SHP77 (cell line): ENCODE measurements at regions not wholly inside any gene's neighbourhood (a gene's known extent, or its start where the extent isn't known, plus 50 kb on each side); places are given as distances from the start of the nearest gene placed in this dataset.

Experiments
- DNase-seq, 2 experiments: peaks; one replicate each; lab custom pipeline; 2025; lab: John Stamatoyannopoulos, UW

GRCh38 chr10:104576611-104577010 is 64.5 kb upstream of the SORCS3 start:
- no peak for DNase-seq

- no peak for DNase-seq
Observed at GRCh38 chr10:104577163-104577562, 63.9 kb upstream of the SORCS3 start.

- DNase-seq = no peak
Observed at GRCh38 chr10:104577861-104578521, 63.1 kb upstream of the SORCS3 start.

GRCh38 chr10:104578671-104579070 is 62.4 kb upstream of the SORCS3 start:
- no peak for DNase-seq

- DNase-seq = no peak
Observed at GRCh38 chr10:104579136-104579535, 62.0 kb upstream of the SORCS3 start.

- DNase-seq = no peak
Observed at GRCh38 chr10:104580321-104580720, 60.8 kb upstream of the SORCS3 start.

GRCh38 chr10:104580774-104581675 is 60.1 kb upstream of the SORCS3 start:
- peak; percentile 33 to 55 for DNase-seq

GRCh38 chr10:104581884-104582601 is 59.0 kb upstream of the SORCS3 start:
- DNase-seq = no peak

- DNase-seq = no peak
Observed at GRCh38 chr10:104582602-104582951, 58.5 kb upstream of the SORCS3 start.

- DNase-seq = no peak
Observed at GRCh38 chr10:104582966-104583365, 58.1 kb upstream of the SORCS3 start.

- no peak for DNase-seq
Observed at GRCh38 chr10:104584541-104584940, 56.5 kb upstream of the SORCS3 start.

- no peak for DNase-seq
Observed at GRCh38 chr10:104587751-104588150, 53.3 kb upstream of the SORCS3 start.

- DNase-seq = no peak
Observed at GRCh38 chr10:104589431-104589830, 51.7 kb upstream of the SORCS3 start.

- DNase-seq = no peak
Observed at GRCh38 chr10:104589871-104590270, 51.2 kb upstream of the SORCS3 start.
